Endothelial cell of umbilical vein (primary cell): ENCODE measurements at regions not wholly inside any gene's neighbourhood (a gene's known extent, or its start where the extent isn't known, plus 50 kb on each side); places are given as distances from the start of the nearest gene placed in this dataset.

Experiments
- BruUV-seq: library from RNA; stranded (reverse); fragments of 400-500 nt; replicated peaks from 2 replicates; lab custom pipeline; 2021; lab: Mats Ljungman, UMichigan
- CTCF ChIA-PET: fragments of 300-600, 350-600 bp; sonication (Branson Sonifier 250); formaldehyde crosslinking; loops from one replicate; lab custom pipeline; 2021; ENCODE audit warnings: antibody characterized with exemption, inconsistent platforms; lab: Charles Lee
- POLR2A ChIA-PET: fragments of 300-600, 350-600 bp; sonication (Branson Sonifier 250); formaldehyde crosslinking; loops from one replicate; lab custom pipeline; 2021; ENCODE audit warnings: antibody characterized with exemption, inconsistent platforms; lab: Charles Lee
- DNase-seq: peaks from one replicate; pipeline ENCODE4 v3.0.0-alpha.2; 2011; ENCODE audit warnings: low read depth, low spot score
- FAIRE-seq: peaks from 2 replicates; lab custom pipeline; 2011; peaks lifted over from hg19 to GRCh38; lab: Jason Lieb, UNC
- H2AFZ ChIP-seq: 2 replicates; pipeline ENCODE4 v1.6.0; 2012; ENCODE audit warnings: low read depth, low read length, control low read depth, inconsistent platforms
- H3K27ac ChIP-seq: 2 replicates; pipeline ENCODE4 v1.5.1; 2011; ENCODE audit warnings: low read depth, mild to moderate bottlenecking, control low read depth, low read length, moderate library complexity; ENCODE audit not compliant: insufficient read depth
- H3K27me3 ChIP-seq, 2 experiments: 2 replicates each; pipeline versions ENCODE4 v1.6.0 to v1.6.1; 2011; ENCODE audit warnings: low read length in 2 of 2, mixed read lengths in 1 of 2; ENCODE audit not compliant: control insufficient read depth in 2 of 2, insufficient read depth in 2 of 2
- H3K36me3 ChIP-seq, 2 experiments: 2 replicates in 1 of 2; 3 replicates in 1 of 2; pipeline ENCODE4 v1.5.1; 2011; ENCODE audit warnings: low read length in 2 of 2, mild to moderate bottlenecking in 1 of 2, moderate library complexity in 1 of 2; ENCODE audit not compliant: control insufficient read depth in 2 of 2, insufficient read depth in 2 of 2; ENCODE audit errors: extremely low read depth in 1 of 2
- H3K4me1 ChIP-seq: 3 replicates; pipeline ENCODE4 v1.5.1; 2011; ENCODE audit warnings: mild to moderate bottlenecking, low read length; ENCODE audit not compliant: control insufficient read depth, insufficient read depth; ENCODE audit errors: extremely low read depth
- H3K4me2 ChIP-seq: 2 replicates; pipeline ENCODE4 v1.6.1; 2011; ENCODE audit warnings: low read length, control low read depth, mixed read lengths; ENCODE audit not compliant: insufficient read depth
- H3K4me3 ChIP-seq, 3 experiments: fragments of 200-600 bp in 1 of 3; sonication (generic), shearing (Covaris generic) in 1 of 3; replicated peaks in 1 of 3; 2 replicates each; pipeline ENCODE4 v1.5.1; 2011 to 2016; ENCODE audit warnings: control low read depth in 3 of 3, low read length in 3 of 3, mild to moderate bottlenecking in 2 of 3, inconsistent platforms in 1 of 3, low read depth in 1 of 3, moderate library complexity in 1 of 3; ENCODE audit not compliant: insufficient read depth in 1 of 3
- H3K79me2 ChIP-seq: 2 replicates; pipeline ENCODE4 v1.6.0; 2012; ENCODE audit warnings: low read length, inconsistent platforms; ENCODE audit not compliant: control insufficient read depth, insufficient read depth
- H3K9ac ChIP-seq: replicated peaks from 2 replicates; pipeline ENCODE3; 2011; ENCODE audit warnings: low read length, control low read depth; ENCODE audit not compliant: insufficient read depth; ENCODE audit errors: extremely low read depth
- H3K9me1 ChIP-seq: replicated peaks from 3 replicates; pipeline ENCODE4 v1.6.0; 2011; ENCODE audit warnings: mild to moderate bottlenecking, low read length; ENCODE audit not compliant: control insufficient read depth, insufficient read depth; ENCODE audit errors: extremely low read depth
- H3K9me3 ChIP-seq: replicated peaks from 2 replicates; pipeline ENCODE4 v1.5.1; 2012; ENCODE audit warnings: low read length, inconsistent platforms; ENCODE audit not compliant: control insufficient read depth, insufficient read depth
- H4K20me1 ChIP-seq: replicated peaks from 2 replicates; pipeline ENCODE3; 2011; ENCODE audit warnings: mild to moderate bottlenecking, low read length; ENCODE audit not compliant: control insufficient read depth, insufficient read depth; ENCODE audit errors: extremely low read depth
- EZH2 ChIP-seq: IDR thresholded peaks from 2 replicates; pipeline ENCODE4 v1.6.1; 2012; ENCODE audit warnings: borderline replicate concordance, low read depth, mild to moderate bottlenecking, moderate library complexity, low read length, inconsistent platforms; ENCODE audit not compliant: severe bottlenecking
- FOS ChIP-seq: IDR thresholded peaks from 2 replicates; pipeline ENCODE4 v1.6.1; 2011; ENCODE audit warnings: mild to moderate bottlenecking, low read length, moderate library complexity, borderline replicate concordance; ENCODE audit not compliant: insufficient read depth
- GATA2 ChIP-seq: IDR thresholded peaks from 2 replicates; pipeline ENCODE4 v1.7.0; 2011; ENCODE audit warnings: low read depth, mild to moderate bottlenecking, moderate library complexity, mixed read lengths, low read length; ENCODE audit not compliant: insufficient read length, insufficient read depth
- JUN ChIP-seq: IDR thresholded peaks from 2 replicates; pipeline ENCODE4 v1.6.1; 2011; ENCODE audit warnings: borderline replicate concordance, low read depth; ENCODE audit not compliant: insufficient read length, insufficient read depth
- MYC ChIP-seq: IDR thresholded peaks from one replicate; pipeline ENCODE4 v1.6.1; 2011; ENCODE audit warnings: mild to moderate bottlenecking, low read depth, low read length
- POLR2A ChIP-seq: IDR thresholded peaks from 2 replicates; pipeline ENCODE4 v1.6.1; 2012; ENCODE audit warnings: low read depth, mild to moderate bottlenecking, control low read depth, low read length
- POLR2AphosphoS5 ChIP-seq: IDR thresholded peaks from 2 replicates; pipeline ENCODE4 v1.6.1; 2012; ENCODE audit warnings: low read depth, mild to moderate bottlenecking, control low read depth, low read length, moderate library complexity; ENCODE audit not compliant: insufficient read depth
- dilution Hi-C: fragments of 300-500 bp; cut with MboI; formaldehyde crosslinking; loops from one replicate; pipeline ENCODE4 v1.15.0; 2019; ENCODE audit warnings: low sequenced_read_pairs; ENCODE audit not compliant: extremely low pct_ligation_motif_present
- intact Hi-C: fragments of 100-400 bp; cut with micrococcal nuclease; formaldehyde crosslinking; loops from one replicate; pipeline ENCODE4 v1.10.0; 2022
- TF ChIP-seq, protein P1 (sequence below): IDR thresholded peaks from 2 replicates; pipeline ENCODE4 v1.6.1; 2011; ENCODE audit not compliant: insufficient read depth, insufficient read length
- TF ChIP-seq, protein P2 (sequence below), 2 donors: IDR thresholded peaks; 1 replicate in 1 of 2; 2 replicates in 1 of 2; pipeline ENCODE4 v1.5.1; 2011; ENCODE audit warnings: low read length in 2 of 2, mild to moderate bottlenecking in 2 of 2, moderate library complexity in 2 of 2, control low read depth in 1 of 2, inconsistent platforms in 1 of 2, low read depth in 1 of 2; ENCODE audit not compliant: insufficient read depth in 1 of 2; ENCODE audit errors: extremely low read depth in 1 of 2

DNA sequence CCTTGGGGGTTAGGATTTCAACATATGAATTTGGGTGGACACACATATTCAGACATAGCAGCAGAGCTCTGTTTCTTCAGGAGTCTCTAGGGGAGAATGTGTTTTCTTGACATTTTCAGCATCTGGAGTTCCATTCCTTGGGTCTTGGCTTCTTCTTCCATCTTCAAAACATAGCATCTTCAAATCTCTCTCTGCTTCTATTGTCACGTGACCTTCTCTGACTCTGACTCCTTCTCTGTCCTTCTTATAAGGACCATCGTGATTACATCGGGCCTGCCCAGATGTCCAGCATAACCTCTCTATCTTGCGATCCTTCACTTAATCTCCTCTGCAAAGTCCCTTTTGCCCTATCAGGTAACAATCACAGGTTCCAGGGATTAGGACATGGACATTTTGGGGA lies 101.0 kb upstream of the CHD6 start:
- ChIA-PET CTCF (interaction anchor here (1.8 kb wide), 1 partner anchor 21 kb away, joined by 5 read pairs; no protein-coding TSS in a partner anchor), POLR2A (no interaction called here)
- H3K4me1 ChIP-seq = no peaks in the 10 kb centered on the region
- H3K36me3 ChIP-seq = no peaks in the 10 kb centered on the region
- TF ChIP-seq POLR2A (no peak), FOS (no peak), JUN (no peak), MYC (no peak), GATA2 (no peak), EZH2 (no peak), POLR2AphosphoS5 (no peak)
- TF ChIP-seq, protein P1, sequence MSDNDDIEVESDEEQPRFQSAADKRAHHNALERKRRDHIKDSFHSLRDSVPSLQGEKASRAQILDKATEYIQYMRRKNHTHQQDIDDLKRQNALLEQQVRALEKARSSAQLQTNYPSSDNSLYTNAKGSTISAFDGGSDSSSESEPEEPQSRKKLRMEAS = no peak
- TF ChIP-seq, protein P2, sequence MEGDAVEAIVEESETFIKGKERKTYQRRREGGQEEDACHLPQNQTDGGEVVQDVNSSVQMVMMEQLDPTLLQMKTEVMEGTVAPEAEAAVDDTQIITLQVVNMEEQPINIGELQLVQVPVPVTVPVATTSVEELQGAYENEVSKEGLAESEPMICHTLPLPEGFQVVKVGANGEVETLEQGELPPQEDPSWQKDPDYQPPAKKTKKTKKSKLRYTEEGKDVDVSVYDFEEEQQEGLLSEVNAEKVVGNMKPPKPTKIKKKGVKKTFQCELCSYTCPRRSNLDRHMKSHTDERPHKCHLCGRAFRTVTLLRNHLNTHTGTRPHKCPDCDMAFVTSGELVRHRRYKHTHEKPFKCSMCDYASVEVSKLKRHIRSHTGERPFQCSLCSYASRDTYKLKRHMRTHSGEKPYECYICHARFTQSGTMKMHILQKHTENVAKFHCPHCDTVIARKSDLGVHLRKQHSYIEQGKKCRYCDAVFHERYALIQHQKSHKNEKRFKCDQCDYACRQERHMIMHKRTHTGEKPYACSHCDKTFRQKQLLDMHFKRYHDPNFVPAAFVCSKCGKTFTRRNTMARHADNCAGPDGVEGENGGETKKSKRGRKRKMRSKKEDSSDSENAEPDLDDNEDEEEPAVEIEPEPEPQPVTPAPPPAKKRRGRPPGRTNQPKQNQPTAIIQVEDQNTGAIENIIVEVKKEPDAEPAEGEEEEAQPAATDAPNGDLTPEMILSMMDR (IDR thresholded peaks at IDR 0.05; ENCODE audit: extremely low read depth in 1 of 2, insufficient read depth in 1 of 2, low read depth in 1 of 2, low read length in 2 of 2) = no peak
- no peaks in the 10 kb centered on the region for H3K9me3 ChIP-seq
- no peak overlapping the region for H2AFZ ChIP-seq
- no peak overlapping the region for H3K27ac ChIP-seq
- H3K27me3 ChIP-seq = no peaks in the 10 kb centered on the region
- H3K79me2 ChIP-seq = no peaks in the 10 kb centered on the region
- no peaks in the 10 kb centered on the region for H3K9me1 ChIP-seq
- no TSS peak for BruUV-seq
- H4K20me1 ChIP-seq = no peaks in the 10 kb centered on the region
- intact Hi-C loops (no loop called here), dilution Hi-C loops (no loop called here)
- no peak overlapping the region for H3K9ac ChIP-seq
- DNase-seq (no peak), FAIRE-seq (no peak)
- no peak overlapping the region for H3K4me3 ChIP-seq
- no peak overlapping the region for H3K4me2 ChIP-seq
